Sigmoid colon (tissue), 6 donors: ENCODE measurements at regions not wholly inside any gene's neighbourhood (a gene's known extent, or its start where the extent isn't known, plus 50 kb on each side); places are given as distances from the start of the nearest gene placed in this dataset.

ENCODE experiments used
- DNase-seq: peaks from one replicate; pipeline ENCODE4 v3.0.0-alpha.2; 2019
- H3K27ac ChIP-seq, 4 donors: fragments of 200-600 bp; sonication (generic); one replicate each; pipeline ENCODE4 v1.5.1; 2016 to 2019; ENCODE audit warnings: mild to moderate bottlenecking in 1 of 4
- H3K27me3 ChIP-seq, 3 donors: fragments of 200-600 bp; sonication (generic); one replicate each; pipeline ENCODE4 v1.5.1; 2019; ENCODE audit warnings: mild to moderate bottlenecking in 1 of 3
- H3K36me3 ChIP-seq, 4 donors: fragments of 200-600 bp; sonication (generic); one replicate each; pipeline ENCODE4 v1.5.1; 2016 to 2019
- H3K4me1 ChIP-seq, 4 donors: fragments of 200-600 bp; sonication (generic); one replicate each; pipeline ENCODE4 v1.5.1; 2017 to 2019
- H3K4me3 ChIP-seq, 4 donors: fragments of 200-600 bp; sonication (generic); one replicate each; pipeline ENCODE4 v1.5.1; 2017 to 2019; ENCODE audit warnings: mild to moderate bottlenecking in 2 of 4, moderate library complexity in 1 of 4
- H3K9me3 ChIP-seq, 4 donors: fragments of 200-600 bp in 3 of 4; sonication (generic) in 3 of 4; one replicate each; pipeline versions ENCODE4 v1.5.1 to v1.6.1; 2013 to 2019
- EP300 ChIP-seq, 4 donors: sonication (generic); formaldehyde crosslinking; IDR thresholded peaks; one replicate each; pipeline ENCODE4 v1.6.1; 2017; ENCODE audit warnings: antibody characterized with exemption in 4 of 4
- POLR2A ChIP-seq, 2 donors: fragments of 450-650 bp; IDR thresholded peaks; one replicate each; pipeline ENCODE4 v1.6.1; 2016; ENCODE audit warnings: antibody characterized with exemption in 2 of 2, mild to moderate bottlenecking in 2 of 2, moderate library complexity in 2 of 2
- POLR2AphosphoS5 ChIP-seq, 4 donors: sonication (generic); formaldehyde crosslinking; IDR thresholded peaks; one replicate each; pipeline ENCODE4 v1.6.1; 2017; ENCODE audit warnings: antibody characterized with exemption in 4 of 4
- WGBS, 2 donors: extraction: QIAGEN DNeasy Blood & Tissue Kit; methylation state at CpG; one replicate each; pipeline ENCODE4 v1.1.7; 2013; 5-methylcytosine and 5-hydroxymethylcytosine counted together
- intact Hi-C: fragments of 100-400 bp; cut with DNase I; formaldehyde crosslinking; loops from one replicate; pipeline ENCODE4 v1.15.1; 2023
- TF ChIP-seq, protein P1 (sequence below), 4 experiments: fragments of 450-650 bp in 3 of 4; fragments of 200-600 bp in 1 of 4; IDR thresholded peaks; one replicate each; pipeline ENCODE4 v1.5.1; 2016 to 2019; ENCODE audit warnings: antibody characterized with exemption in 4 of 4, mild to moderate bottlenecking in 3 of 4, moderate library complexity in 2 of 4
- donor health status: healthy with polysubstance abuse.
- donor health status: healthy.

DNA sequence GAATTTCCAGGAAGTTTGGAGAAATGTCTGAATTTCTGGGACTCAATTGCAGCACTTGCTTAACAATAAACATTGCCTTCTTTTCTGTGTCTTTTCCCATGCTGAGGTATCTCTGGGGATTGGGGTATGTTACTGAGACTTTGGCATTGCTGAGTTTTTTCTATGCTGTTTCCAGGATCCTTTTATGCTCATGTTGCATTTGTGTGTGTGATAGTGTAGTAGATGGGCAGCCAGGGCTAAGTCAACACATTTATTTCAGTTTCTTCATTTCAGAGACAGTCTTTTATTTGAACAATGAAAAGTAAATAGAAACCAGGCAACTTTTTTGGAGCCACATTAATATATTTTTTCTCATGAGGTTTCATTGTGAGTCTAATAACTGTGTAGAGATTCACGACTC is 1160.3 kb upstream of the TMEM132C start:
- Histone ChIP-seq H3K36me3 (no peaks in the 10 kb centered on the region), H3K9me3 (no peaks in the 10 kb centered on the region), H3K4me1 (no peaks in the 10 kb centered on the region), H3K27ac (no peak overlapping the region), H3K27me3 (no peaks in the 10 kb centered on the region), H3K4me3 (no peak overlapping the region)
- no peak for DNase-seq
- intact Hi-C loops, result no loop called here
- no peak for TF ChIP-seq POLR2AphosphoS5 (IDR thresholded peaks at IDR 0.05)
- TF ChIP-seq, protein P1, sequence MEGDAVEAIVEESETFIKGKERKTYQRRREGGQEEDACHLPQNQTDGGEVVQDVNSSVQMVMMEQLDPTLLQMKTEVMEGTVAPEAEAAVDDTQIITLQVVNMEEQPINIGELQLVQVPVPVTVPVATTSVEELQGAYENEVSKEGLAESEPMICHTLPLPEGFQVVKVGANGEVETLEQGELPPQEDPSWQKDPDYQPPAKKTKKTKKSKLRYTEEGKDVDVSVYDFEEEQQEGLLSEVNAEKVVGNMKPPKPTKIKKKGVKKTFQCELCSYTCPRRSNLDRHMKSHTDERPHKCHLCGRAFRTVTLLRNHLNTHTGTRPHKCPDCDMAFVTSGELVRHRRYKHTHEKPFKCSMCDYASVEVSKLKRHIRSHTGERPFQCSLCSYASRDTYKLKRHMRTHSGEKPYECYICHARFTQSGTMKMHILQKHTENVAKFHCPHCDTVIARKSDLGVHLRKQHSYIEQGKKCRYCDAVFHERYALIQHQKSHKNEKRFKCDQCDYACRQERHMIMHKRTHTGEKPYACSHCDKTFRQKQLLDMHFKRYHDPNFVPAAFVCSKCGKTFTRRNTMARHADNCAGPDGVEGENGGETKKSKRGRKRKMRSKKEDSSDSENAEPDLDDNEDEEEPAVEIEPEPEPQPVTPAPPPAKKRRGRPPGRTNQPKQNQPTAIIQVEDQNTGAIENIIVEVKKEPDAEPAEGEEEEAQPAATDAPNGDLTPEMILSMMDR (IDR thresholded peaks at IDR 0.05), result no peak
- TF ChIP-seq EP300 (IDR thresholded peaks at IDR 0.05), result no peak
- no peak for TF ChIP-seq POLR2A (IDR thresholded peaks at IDR 0.05)
- WGBS, 2 donors, result 85 to 93% methylated on average over 1 of the region's 1 CpG

DNA sequence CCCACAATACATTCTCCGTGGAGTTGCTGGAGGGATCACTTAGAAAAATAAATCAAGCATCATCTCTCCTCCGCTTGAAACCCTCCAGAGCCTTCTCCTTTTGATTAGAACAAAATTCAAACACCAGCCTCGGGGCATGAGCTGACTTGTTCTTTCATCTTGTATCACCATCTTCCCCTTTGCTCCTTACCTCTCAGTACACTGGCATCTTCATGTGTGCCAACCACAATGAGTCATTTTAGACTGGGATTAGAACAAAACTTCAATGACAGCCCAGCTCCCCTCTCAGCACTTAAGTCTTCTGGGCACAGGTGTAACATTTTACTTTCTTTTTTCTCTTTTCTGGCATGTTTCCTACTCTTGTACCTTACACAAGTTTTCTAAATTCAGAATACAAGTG is 1159.2 kb upstream of the TMEM132C start:
- Histone ChIP-seq H3K27ac (no peak overlapping the region), H3K27me3 (no peaks in the 10 kb centered on the region), H3K4me3 (no peak overlapping the region), H3K36me3 (no peaks in the 10 kb centered on the region), H3K4me1 (no peaks in the 10 kb centered on the region), H3K9me3 (no peaks in the 10 kb centered on the region)
- intact Hi-C loops, result loop anchor here (2.0 kb wide), 1 partner anchor 273 kb away; no protein-coding TSS in a partner anchor
- TF ChIP-seq EP300 (IDR thresholded peaks at IDR 0.05) (no peak), POLR2AphosphoS5 (IDR thresholded peaks at IDR 0.05) (no peak)
- TF ChIP-seq, protein P1 (IDR thresholded peaks at IDR 0.05), result no peak
- no peak for DNase-seq
- WGBS, 2 donors, result 88 to 89% methylated on average over 3 of the region's 3 CpGs

DNA sequence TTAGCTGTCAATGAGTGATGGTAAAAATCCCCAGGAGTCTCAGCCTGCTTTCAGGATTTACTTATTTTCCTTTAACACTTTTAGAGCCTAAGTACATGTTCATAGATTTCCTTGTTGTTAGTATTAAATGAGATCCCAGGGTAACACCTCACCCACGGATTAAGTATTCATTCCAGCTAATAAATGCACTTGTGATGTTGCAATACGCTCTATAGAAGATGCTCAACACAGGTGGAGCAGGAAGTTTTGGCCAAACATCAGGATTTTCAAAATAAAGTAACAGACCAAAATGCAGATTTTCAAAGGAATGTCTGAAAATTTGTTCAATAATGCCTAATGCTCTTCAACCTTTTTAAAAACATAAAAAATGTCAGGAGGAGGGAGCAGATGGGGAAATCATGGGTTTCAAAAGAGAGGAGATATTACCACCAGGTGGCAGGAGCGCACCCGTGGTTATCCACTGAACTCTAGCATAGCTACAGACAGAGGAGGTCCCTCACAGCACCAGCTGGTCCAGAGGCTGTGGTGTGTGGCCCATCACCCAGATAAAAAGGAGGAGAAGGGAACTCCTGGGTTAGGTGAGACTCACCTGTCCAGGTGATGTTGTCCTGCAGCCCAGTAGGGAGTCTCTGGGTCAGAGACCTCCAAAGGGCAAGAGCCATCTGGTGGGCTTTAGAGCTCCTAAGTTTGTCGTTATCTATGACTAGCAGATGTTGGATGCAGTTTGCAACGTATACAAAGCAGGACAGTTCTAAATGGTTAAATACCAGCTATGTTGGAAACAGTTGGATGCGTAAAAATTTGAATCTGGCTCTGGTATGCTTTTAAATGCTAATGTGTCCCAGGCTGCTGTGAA is 1158.4 kb upstream of the TMEM132C start:
- Histone ChIP-seq H3K4me1 (no peaks in the 10 kb centered on the region), H3K4me3 (no peak overlapping the region), H3K9me3 (no peaks in the 10 kb centered on the region), H3K27ac (no peak overlapping the region), H3K36me3 (no peaks in the 10 kb centered on the region), H3K27me3 (no peaks in the 10 kb centered on the region)
- TF ChIP-seq POLR2AphosphoS5 (IDR thresholded peaks at IDR 0.05) (no peak), EP300 (IDR thresholded peaks at IDR 0.05) (no peak), POLR2A (IDR thresholded peaks at IDR 0.05) (no peak)
- TF ChIP-seq, protein P1 (IDR thresholded peaks at IDR 0.05), result peak in 3 of 4 experiments; percentile 37 to 59 (median 46)
- no peak for DNase-seq
- intact Hi-C loops, result loop anchor here (2.0 kb wide), 1 partner anchor 272 kb away; no protein-coding TSS in a partner anchor
- 50 to 51% methylated on average over 7 of the region's 7 CpGs for WGBS, 2 donors

DNA sequence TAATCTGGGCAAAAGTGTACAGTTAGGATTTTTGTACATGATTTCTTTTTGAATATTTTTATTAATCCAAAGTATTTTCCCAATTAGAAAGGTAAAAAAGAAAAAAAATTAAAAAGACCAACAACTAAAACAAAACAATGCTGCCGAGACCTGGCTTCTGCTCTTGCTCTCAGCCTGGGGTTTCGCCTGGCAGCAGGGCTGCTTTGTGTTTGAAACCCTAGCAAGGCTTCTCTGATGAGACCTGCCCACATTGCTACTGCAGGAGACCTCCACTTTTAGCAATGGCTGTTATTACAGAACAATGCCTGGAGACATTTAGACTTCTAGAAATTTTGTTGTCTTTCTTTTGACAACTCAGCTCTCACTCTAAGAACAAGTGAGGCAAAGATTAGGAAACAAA is 1153.0 kb upstream of the TMEM132C start:
- Histone ChIP-seq H3K9me3 (no peaks in the 10 kb centered on the region), H3K36me3 (no peaks in the 10 kb centered on the region), H3K27ac (no peak overlapping the region), H3K4me3 (no peak overlapping the region), H3K27me3 (no peaks in the 10 kb centered on the region), H3K4me1 (no peaks in the 10 kb centered on the region)
- WGBS, 2 donors, result 76 to 89% methylated on average over 2 of the region's 2 CpGs
- intact Hi-C loops, result no loop called here
- no peak for DNase-seq
- TF ChIP-seq POLR2AphosphoS5 (IDR thresholded peaks at IDR 0.05), result no peak
- TF ChIP-seq, protein P1 (IDR thresholded peaks at IDR 0.05), result no peak
- no peak for TF ChIP-seq POLR2A (IDR thresholded peaks at IDR 0.05)
- TF ChIP-seq EP300 (IDR thresholded peaks at IDR 0.05), result no peak
